ENCODE measurements at regions not wholly inside any gene's neighbourhood (a gene's known extent, or its start where the extent isn't known, plus 50 kb on each side); places are given as distances from the start of the nearest gene placed in this dataset.
"Not testable (repeated sequence)": the region's sequence is repeated elsewhere in the genome, so short reads cannot be mapped to it uniquely, and the experiment has no call there.

GRCh38 chr6:92231171-92231701 lies 1188.1 kb downstream of the EPHA7 start:
- no peak for TF ChIP-seq CTCF (IDR thresholded peaks at IDR 0.05)
- Histone ChIP-seq H3K4me1 (no peaks in the 10 kb centered on the region), H3K27me3 (no peaks in the 10 kb centered on the region), H3K4me3 (no peak overlapping the region), H3K36me3 (no peaks in the 10 kb centered on the region), H3K9me3 (no peaks in the 10 kb centered on the region), H3K27ac (no peak overlapping the region)
- no peak for DNase-seq (ENCODE audit: low spot score in 2 of 2)
- intact Hi-C loops (cut with DNase I) = no loop called here

GRCh38 chr6:92219987-92220386 lies 1199.4 kb downstream of the EPHA7 start:
- H3K9me3 ChIP-seq; H3K27me3 ChIP-seq; H3K4me1 ChIP-seq; H3K27ac ChIP-seq; intact Hi-C loops (cut with DNase I); H3K4me3 ChIP-seq; H3K36me3 ChIP-seq; DNase-seq (ENCODE audit: low spot score in 2 of 2): not testable (repeated sequence)

GRCh38 chr6:92216717-92217116 lies 1202.6 kb downstream of the EPHA7 start:
- DNase-seq (ENCODE audit: low spot score in 2 of 2) = no peak
- H3K9me3 ChIP-seq = no peaks in the 10 kb centered on the region
- H3K4me1 ChIP-seq = no peaks in the 10 kb centered on the region
- H3K36me3 ChIP-seq = no peaks in the 10 kb centered on the region
- H3K27me3 ChIP-seq = no peaks in the 10 kb centered on the region
- no peak overlapping the region for H3K27ac ChIP-seq
- H3K4me3 ChIP-seq = no peak overlapping the region
- intact Hi-C loops (cut with DNase I) = no loop called here
- TF ChIP-seq CTCF (IDR thresholded peaks at IDR 0.05) = no peak

- Histone ChIP-seq H3K36me3 (no peaks in the 10 kb centered on the region), H3K27me3 (no peaks in the 10 kb centered on the region), H3K27ac (no peak overlapping the region), H3K9me3 (no peaks in the 10 kb centered on the region), H3K4me3 (no peak overlapping the region), H3K4me1 (no peaks in the 10 kb centered on the region)
- intact Hi-C loops (cut with DNase I) = no loop called here
- TF ChIP-seq CTCF (IDR thresholded peaks at IDR 0.05) = no peak
- no peak for DNase-seq (ENCODE audit: low spot score in 2 of 2)
Measured at GRCh38 chr6:92201618-92202017, 1217.7 kb downstream of the EPHA7 start.

- H3K4me1 ChIP-seq = no peaks in the 10 kb centered on the region
- H3K9me3 ChIP-seq = no peaks in the 10 kb centered on the region
- intact Hi-C loops (cut with DNase I) = no loop called here
- no peak overlapping the region for H3K27ac ChIP-seq
- TF ChIP-seq CTCF (IDR thresholded peaks at IDR 0.05) = no peak
- no peak overlapping the region for H3K4me3 ChIP-seq
- H3K27me3 ChIP-seq = no peaks in the 10 kb centered on the region
- H3K36me3 ChIP-seq = no peaks in the 10 kb centered on the region
- DNase-seq (ENCODE audit: low spot score in 2 of 2) = no peak
Measured at GRCh38 chr6:92196325-92196724, 1223.0 kb downstream of the EPHA7 start.

GRCh38 chr6:92195796-92196195 lies 1223.6 kb downstream of the EPHA7 start:
- no peaks in the 10 kb centered on the region for H3K36me3 ChIP-seq
- no peaks in the 10 kb centered on the region for H3K4me1 ChIP-seq
- no peaks in the 10 kb centered on the region for H3K9me3 ChIP-seq
- H3K27me3 ChIP-seq = no peaks in the 10 kb centered on the region
- DNase-seq (ENCODE audit: low spot score in 2 of 2) = no peak
- no peak overlapping the region for H3K27ac ChIP-seq
- intact Hi-C loops (cut with DNase I) = no loop called here
- H3K4me3 ChIP-seq = no peak overlapping the region
- no peak for TF ChIP-seq CTCF (IDR thresholded peaks at IDR 0.05)
